ENCODE measurements at regions not wholly inside any gene's neighbourhood (a gene's known extent, or its start where the extent isn't known, plus 50 kb on each side); places are given as distances from the start of the nearest gene placed in this dataset.
A peak's percentile ranks its signal among the peaks of the same experiment; 100 is the strongest.

DNA sequence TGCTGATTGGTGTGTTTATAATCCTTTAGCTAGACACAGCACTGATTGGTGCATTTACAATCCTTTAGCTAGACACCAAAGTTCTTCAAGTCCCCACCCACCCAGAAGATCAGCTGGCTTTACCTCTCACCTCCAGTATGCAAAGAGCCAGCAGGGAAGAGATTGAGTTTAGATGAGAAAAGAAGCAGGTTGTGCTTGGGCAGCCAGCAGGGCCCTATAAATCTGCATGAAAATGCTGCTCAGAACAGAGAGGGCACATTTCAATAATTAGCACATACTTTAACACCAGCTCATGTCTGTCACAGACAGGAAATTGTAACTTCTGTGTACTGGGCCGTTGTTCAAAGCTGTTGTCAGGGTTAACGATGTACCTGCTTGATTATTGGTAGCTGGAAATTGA is 1204.3 kb downstream of the UQCRFS1 start:
- no peaks in the 10 kb centered on the region; the same call in 1 of the 2 replicates for H3K9me3 ChIP-seq (ENCODE audit: control insufficient read depth, insufficient read depth, low read depth, low read length)
- H3K4me3 ChIP-seq (ENCODE audit: low read depth, low read length), result no peak overlapping the region
- H3K36me3 ChIP-seq (ENCODE audit: control insufficient read depth in 2 of 2, insufficient read depth in 1 of 2, low read length in 2 of 2), result no peaks in the 10 kb centered on the region
- ChIA-PET POLR2A (no interaction called here), CTCF (interaction anchor here (1.4 to 2.3 kb wide), 2 partner anchors 35 to 42 kb away, joined by 8 to 13 read pairs; no protein-coding TSS in a partner anchor)
- TF ChIP-seq ZNF239 (tag by site-specific recombination; IDR thresholded peaks at IDR 0.05) (no peak), GLIS1 (tag by site-specific recombination; IDR thresholded peaks at IDR 0.05) (no peak), KLF16 (tag by site-specific recombination; IDR thresholded peaks at IDR 0.05) (no peak), ZNF561 (tag by site-specific recombination; IDR thresholded peaks at IDR 0.05; ENCODE audit: borderline replicate concordance) (no peak), ZNF473 (tag by site-specific recombination; IDR thresholded peaks at IDR 0.05) (no peak), PBX3 (CRISPR knock-in tag; IDR thresholded peaks at IDR 0.05) (no peak)
- peaks cover 11% of the 10 kb centered on the region; the same call in 1 of the 2 replicates for H3K4me1 ChIP-seq (ENCODE audit: control insufficient read depth, insufficient read depth, low read length)
- no peak overlapping the region for H3K27ac ChIP-seq (ENCODE audit: extremely low read depth, low read depth, low read length)

DNA sequence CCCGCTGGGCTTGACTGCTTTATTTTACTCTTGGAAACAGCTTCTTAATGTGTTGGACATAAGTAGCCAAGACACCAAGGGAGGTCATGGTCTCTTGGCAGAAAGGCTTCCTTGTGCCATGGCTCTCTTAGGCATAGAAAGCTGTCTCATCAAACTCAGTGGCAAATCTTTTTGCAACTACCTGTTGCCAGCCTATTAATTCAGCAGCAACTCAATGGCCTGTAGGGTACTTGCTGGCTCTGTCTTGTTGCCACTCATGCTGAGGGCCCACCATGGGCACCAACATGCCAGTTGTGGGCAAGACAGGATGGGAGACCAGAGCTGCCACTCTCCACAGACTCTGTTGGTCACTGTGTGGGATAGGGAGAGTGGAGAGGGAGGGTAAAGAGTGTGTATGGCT is 1209.4 kb downstream of the UQCRFS1 start:
- POLR2A ChIA-PET, result no interaction called here

DNA sequence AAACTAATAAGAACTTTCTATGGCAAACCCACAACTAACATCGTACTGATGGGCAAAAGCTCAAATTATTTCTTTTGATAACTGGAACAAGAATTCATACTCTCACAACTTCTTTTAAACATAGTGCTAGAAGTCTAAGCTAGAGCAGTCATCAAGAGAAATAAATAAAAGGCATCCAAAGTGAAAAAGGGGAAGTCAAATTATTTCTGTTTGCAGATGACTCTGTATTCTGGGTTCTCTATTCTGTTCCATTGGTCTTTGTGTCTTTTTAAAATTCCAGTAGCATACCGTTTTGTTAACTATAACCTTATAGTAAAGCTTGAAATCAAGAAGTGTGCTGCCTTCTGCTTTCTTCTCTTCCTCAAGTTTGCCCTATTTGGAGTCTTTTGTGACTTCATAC is 1215.9 kb downstream of the UQCRFS1 start:
- TF ChIP-seq SCRT1 (tag by site-specific recombination; IDR thresholded peaks at IDR 0.05; ENCODE audit: borderline replicate concordance) (no peak), ZNF404 (tag by site-specific recombination; IDR thresholded peaks at IDR 0.05) (no peak), ZNF76 (tag by site-specific recombination; IDR thresholded peaks at IDR 0.05; ENCODE audit: borderline replicate concordance, low read depth) (no peak), KLF16 (tag by site-specific recombination; IDR thresholded peaks at IDR 0.05) (no peak), PRDM1 (tag by site-specific recombination; IDR thresholded peaks at IDR 0.05) (no peak)
- TF ChIP-seq, protein P1, sequence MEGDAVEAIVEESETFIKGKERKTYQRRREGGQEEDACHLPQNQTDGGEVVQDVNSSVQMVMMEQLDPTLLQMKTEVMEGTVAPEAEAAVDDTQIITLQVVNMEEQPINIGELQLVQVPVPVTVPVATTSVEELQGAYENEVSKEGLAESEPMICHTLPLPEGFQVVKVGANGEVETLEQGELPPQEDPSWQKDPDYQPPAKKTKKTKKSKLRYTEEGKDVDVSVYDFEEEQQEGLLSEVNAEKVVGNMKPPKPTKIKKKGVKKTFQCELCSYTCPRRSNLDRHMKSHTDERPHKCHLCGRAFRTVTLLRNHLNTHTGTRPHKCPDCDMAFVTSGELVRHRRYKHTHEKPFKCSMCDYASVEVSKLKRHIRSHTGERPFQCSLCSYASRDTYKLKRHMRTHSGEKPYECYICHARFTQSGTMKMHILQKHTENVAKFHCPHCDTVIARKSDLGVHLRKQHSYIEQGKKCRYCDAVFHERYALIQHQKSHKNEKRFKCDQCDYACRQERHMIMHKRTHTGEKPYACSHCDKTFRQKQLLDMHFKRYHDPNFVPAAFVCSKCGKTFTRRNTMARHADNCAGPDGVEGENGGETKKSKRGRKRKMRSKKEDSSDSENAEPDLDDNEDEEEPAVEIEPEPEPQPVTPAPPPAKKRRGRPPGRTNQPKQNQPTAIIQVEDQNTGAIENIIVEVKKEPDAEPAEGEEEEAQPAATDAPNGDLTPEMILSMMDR (tag by site-specific recombination; IDR thresholded peaks at IDR 0.05), result no peak
- ChIA-PET CTCF (interaction anchor here (0.7 to 3.0 kb wide), 3 partner anchors 16 to 26 kb away, joined by 3 to 8 read pairs (median 7); no protein-coding TSS in a partner anchor), POLR2A (no interaction called here)
- no peak overlapping the region for H3K4me3 ChIP-seq (ENCODE audit: low read depth, low read length)
- peaks cover 4% of the 10 kb centered on the region for H3K9me3 ChIP-seq (ENCODE audit: control insufficient read depth, insufficient read depth, low read depth, low read length)
- H3K27ac ChIP-seq (ENCODE audit: extremely low read depth, low read depth, low read length), result no peak overlapping the region
- peaks cover 6% of the 10 kb centered on the region; the same call in 1 of the 2 replicates for H3K4me1 ChIP-seq (ENCODE audit: control insufficient read depth, insufficient read depth, low read length)
- H3K36me3 ChIP-seq (ENCODE audit: control insufficient read depth in 2 of 2, insufficient read depth in 1 of 2, low read length in 2 of 2), result no peaks in the 10 kb centered on the region; a peak in 2 of 3 replicates

More for the DNA sequence above, 1209.4 kb downstream of the UQCRFS1 start:
- Histone ChIP-seq H3K36me3 (ENCODE audit: control insufficient read depth in 2 of 2, insufficient read depth in 1 of 2, low read length in 2 of 2) (no peaks in the 10 kb centered on the region), H3K4me1 (ENCODE audit: control insufficient read depth, insufficient read depth, low read length) (no peaks in the 10 kb centered on the region), H3K4me3 (ENCODE audit: low read depth, low read length) (no peak overlapping the region), H3K9me3 (ENCODE audit: control insufficient read depth, insufficient read depth, low read depth, low read length) (peaks cover 4% of the 10 kb centered on the region; the same call in 1 of the 2 replicates), H3K27ac (ENCODE audit: extremely low read depth, low read depth, low read length) (no peak overlapping the region)
- CTCF ChIA-PET, result interaction anchor here (0.9 kb wide), 1 partner anchor 631 kb away, joined by 3 read pairs; no protein-coding TSS in a partner anchor
- TF ChIP-seq SCRT2 (tag by site-specific recombination; IDR thresholded peaks at IDR 0.05) (peak; percentile 83), PRDM10 (tag by site-specific recombination; IDR thresholded peaks at IDR 0.05) (no peak), SCRT1 (tag by site-specific recombination; IDR thresholded peaks at IDR 0.05; ENCODE audit: borderline replicate concordance) (peak; percentile 67; the same call in 1 of the 2 replicates)
